Osteocyte (in vitro differentiated cells): ENCODE measurements at regions not wholly inside any gene's neighbourhood (a gene's known extent, or its start where the extent isn't known, plus 50 kb on each side); places are given as distances from the start of the nearest gene placed in this dataset.

Experiments
- DNase-seq: peaks from one replicate; pipeline ENCODE4 v3.0.0; 2021; ENCODE audit warnings: mixed read lengths; ENCODE audit not compliant: unreplicated experiment; ENCODE audit errors: extremely low spot score
- H3K27ac Mint-ChIP-seq: one replicate; pipeline ENCODE4 v1.8.0; 2021; ENCODE audit warnings: mild to moderate bottlenecking, mixed read lengths; ENCODE audit not compliant: unreplicated experiment
- H3K27me3 Mint-ChIP-seq: one replicate; pipeline ENCODE4 v1.8.0; 2021; ENCODE audit warnings: mixed read lengths; ENCODE audit not compliant: unreplicated experiment
- H3K36me3 Mint-ChIP-seq: one replicate; pipeline ENCODE4 v1.8.0; 2021; ENCODE audit warnings: mixed read lengths; ENCODE audit not compliant: unreplicated experiment
- H3K4me1 Mint-ChIP-seq: one replicate; pipeline ENCODE4 v1.8.0; 2021; ENCODE audit warnings: mixed read lengths; ENCODE audit not compliant: unreplicated experiment
- H3K4me3 Mint-ChIP-seq: one replicate; pipeline ENCODE4 v1.8.0; 2021; ENCODE audit warnings: mild to moderate bottlenecking, moderate library complexity, mixed read lengths; ENCODE audit not compliant: unreplicated experiment
- H3K9me3 Mint-ChIP-seq: one replicate; pipeline ENCODE4 v1.8.0; 2021; ENCODE audit warnings: mixed read lengths; ENCODE audit not compliant: unreplicated experiment
- TF ChIP-seq, protein P1 (sequence below): fragments of 200-600 bp; sonication (generic); IDR thresholded peaks from 2 replicates; pipeline ENCODE4 v1.5.0; 2021; ENCODE audit warnings: antibody characterized with exemption, mild to moderate bottlenecking, moderate library complexity

DNA sequence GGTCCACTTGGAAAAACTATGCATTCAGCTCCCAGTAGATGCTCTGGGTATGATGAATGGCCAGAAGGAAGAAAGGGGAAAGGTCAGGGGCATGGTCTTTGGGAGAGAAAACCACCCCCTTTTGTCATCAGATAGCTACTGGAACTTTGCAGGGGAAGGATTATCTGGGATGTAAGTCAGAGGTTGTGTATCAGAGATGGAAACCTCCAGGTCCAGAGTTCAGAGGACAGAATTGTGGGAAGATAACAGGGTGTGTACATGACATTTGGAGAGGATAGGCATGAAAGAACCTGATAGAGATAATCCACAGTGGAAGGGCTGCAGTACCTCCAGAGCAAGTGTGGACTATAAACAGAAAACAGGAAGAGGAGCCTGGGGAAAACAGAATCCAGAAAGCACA, 262.7 kb downstream of the SPRY1 start:
- DNase-seq = no peak
- no peak overlapping the region for H3K4me3 Mint-ChIP-seq
- H3K27ac Mint-ChIP-seq = no peak overlapping the region
- no peaks in the 10 kb centered on the region for H3K27me3 Mint-ChIP-seq
- TF ChIP-seq, protein P1, sequence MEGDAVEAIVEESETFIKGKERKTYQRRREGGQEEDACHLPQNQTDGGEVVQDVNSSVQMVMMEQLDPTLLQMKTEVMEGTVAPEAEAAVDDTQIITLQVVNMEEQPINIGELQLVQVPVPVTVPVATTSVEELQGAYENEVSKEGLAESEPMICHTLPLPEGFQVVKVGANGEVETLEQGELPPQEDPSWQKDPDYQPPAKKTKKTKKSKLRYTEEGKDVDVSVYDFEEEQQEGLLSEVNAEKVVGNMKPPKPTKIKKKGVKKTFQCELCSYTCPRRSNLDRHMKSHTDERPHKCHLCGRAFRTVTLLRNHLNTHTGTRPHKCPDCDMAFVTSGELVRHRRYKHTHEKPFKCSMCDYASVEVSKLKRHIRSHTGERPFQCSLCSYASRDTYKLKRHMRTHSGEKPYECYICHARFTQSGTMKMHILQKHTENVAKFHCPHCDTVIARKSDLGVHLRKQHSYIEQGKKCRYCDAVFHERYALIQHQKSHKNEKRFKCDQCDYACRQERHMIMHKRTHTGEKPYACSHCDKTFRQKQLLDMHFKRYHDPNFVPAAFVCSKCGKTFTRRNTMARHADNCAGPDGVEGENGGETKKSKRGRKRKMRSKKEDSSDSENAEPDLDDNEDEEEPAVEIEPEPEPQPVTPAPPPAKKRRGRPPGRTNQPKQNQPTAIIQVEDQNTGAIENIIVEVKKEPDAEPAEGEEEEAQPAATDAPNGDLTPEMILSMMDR = no peak
- H3K4me1 Mint-ChIP-seq = peaks cover 37% of the 10 kb centered on the region
- peaks cover 15% of the 10 kb centered on the region for H3K9me3 Mint-ChIP-seq
- H3K36me3 Mint-ChIP-seq = peaks cover 13% of the 10 kb centered on the region

- TF ChIP-seq, protein P1 = peak; percentile 40
These were observed 263.1 kb downstream of the SPRY1 start for GRCh38 chr4:123659730-123660129.

DNA sequence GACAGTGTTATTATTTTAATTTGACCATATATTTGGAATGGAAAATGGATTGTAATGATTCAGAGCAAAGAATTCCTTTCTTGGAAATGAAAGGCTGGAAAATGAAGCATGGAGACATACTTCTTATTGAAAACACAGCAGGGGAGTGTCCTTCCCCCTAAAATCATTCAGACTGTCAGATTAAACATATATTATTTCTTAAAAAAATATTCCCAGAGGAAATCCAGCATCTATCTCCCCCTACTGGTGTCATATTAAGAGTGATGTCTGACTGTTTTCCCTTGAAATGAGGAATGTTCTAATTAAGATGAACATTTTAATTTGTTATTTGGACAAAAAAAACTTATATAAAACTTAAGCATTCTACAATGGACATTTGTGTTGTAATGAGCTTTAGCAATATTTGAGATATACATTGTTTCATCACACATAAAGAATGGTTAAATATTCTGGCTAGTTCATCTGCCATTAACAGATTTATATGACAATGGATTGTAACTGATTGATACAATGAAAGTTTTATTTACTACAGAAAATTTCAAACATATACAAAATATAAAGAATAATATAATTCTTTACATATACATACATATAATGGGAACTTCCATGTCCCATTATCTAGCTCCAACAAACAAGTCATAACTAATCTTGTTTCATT, 264.6 kb downstream of the SPRY1 start:
- Mint-ChIP-seq H3K9me3 (peaks cover 7% of the 10 kb centered on the region), H3K4me3 (no peak overlapping the region), H3K27me3 (no peaks in the 10 kb centered on the region), H3K27ac (no peak overlapping the region), H3K36me3 (peaks cover 11% of the 10 kb centered on the region), H3K4me1 (peaks cover 23% of the 10 kb centered on the region)
- TF ChIP-seq, protein P1 = peak; percentile 69
- no peak for DNase-seq

More at GRCh38 chr4:123659730-123660129, 263.1 kb downstream of the SPRY1 start:
- peaks cover 13% of the 10 kb centered on the region for H3K36me3 Mint-ChIP-seq
- no peaks in the 10 kb centered on the region for H3K27me3 Mint-ChIP-seq
- DNase-seq = no peak
- peaks cover 33% of the 10 kb centered on the region for H3K4me1 Mint-ChIP-seq
- peaks cover 15% of the 10 kb centered on the region for H3K9me3 Mint-ChIP-seq
- H3K4me3 Mint-ChIP-seq = no peak overlapping the region
- no peak overlapping the region for H3K27ac Mint-ChIP-seq

DNA sequence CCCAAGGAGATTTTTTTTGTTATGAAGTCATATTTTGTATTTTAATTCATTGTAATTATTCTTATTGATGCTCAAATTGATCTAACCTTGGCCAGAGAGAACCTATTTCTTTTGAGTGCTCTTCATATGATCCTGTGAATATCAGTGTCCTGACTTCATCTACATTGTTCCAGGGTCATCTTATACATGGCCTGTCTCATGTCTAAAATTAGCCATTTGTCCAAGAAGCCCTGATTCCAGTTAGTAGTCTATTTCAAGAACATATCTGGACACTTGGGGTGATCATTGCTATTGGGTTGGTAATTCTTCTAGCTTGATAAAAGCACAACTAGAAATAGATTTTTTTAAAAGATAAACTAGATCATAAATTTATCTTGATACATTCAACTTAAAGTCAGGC, 266.2 kb downstream of the SPRY1 start:
- DNase-seq = no peak
- Mint-ChIP-seq H3K27me3 (no peaks in the 10 kb centered on the region), H3K27ac (no peak overlapping the region), H3K4me3 (no peak overlapping the region), H3K36me3 (peaks cover 7% of the 10 kb centered on the region), H3K9me3 (no peaks in the 10 kb centered on the region), H3K4me1 (peaks cover 18% of the 10 kb centered on the region)
- TF ChIP-seq, protein P1 = no peak

GRCh38 chr4:123666486-123666885, 269.9 kb downstream of the SPRY1 start:
- Mint-ChIP-seq H3K4me3 (no peak overlapping the region), H3K27me3 (no peaks in the 10 kb centered on the region), H3K36me3 (peaks cover 2% of the 10 kb centered on the region), H3K4me1 (no peaks in the 10 kb centered on the region), H3K9me3 (peaks cover 5% of the 10 kb centered on the region), H3K27ac (no peak overlapping the region)
- TF ChIP-seq, protein P1 = no peak
- DNase-seq = no peak
